ENCODE measurements at regions not wholly inside any gene's neighbourhood (a gene's known extent, or its start where the extent isn't known, plus 50 kb on each side); places are given as distances from the start of the nearest gene placed in this dataset.
"Not testable (repeated sequence)": the region's sequence is repeated elsewhere in the genome, so short reads cannot be mapped to it uniquely, and the experiment has no call there.

DNA sequence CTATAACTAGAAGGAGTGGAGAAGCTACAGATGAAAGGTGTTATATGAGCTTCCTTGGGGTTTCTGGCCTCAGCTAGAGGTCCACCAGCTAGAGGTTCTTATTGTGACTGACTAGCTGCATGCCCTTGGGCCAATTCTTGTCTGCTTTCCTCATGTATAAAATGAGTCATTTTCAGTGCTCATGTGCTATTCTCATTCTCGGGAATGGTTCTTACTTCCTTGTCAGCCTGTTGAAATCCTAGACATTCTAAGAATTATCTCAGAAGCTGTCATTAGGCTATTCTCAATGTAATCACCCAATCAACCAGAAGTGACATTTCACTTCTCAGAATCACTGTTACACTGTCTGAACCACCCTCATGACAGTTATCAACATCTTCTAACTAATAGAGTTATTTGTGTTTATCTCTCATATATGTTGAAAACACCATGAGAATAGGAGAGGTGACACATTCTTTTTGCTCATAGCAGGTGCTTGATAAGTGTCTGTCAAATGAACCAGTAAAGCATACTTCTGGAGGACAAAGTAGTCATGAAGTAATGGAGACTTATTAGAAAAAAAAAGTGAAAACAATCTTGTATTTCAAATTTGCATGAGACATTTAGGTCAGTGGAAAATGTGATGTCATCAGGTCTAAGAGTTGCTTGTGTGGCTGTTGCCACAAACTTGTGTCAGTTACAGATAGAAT lies 122.8 kb upstream of the IVNS1ABP start:
- FAIRE-seq, result no peak

DNA sequence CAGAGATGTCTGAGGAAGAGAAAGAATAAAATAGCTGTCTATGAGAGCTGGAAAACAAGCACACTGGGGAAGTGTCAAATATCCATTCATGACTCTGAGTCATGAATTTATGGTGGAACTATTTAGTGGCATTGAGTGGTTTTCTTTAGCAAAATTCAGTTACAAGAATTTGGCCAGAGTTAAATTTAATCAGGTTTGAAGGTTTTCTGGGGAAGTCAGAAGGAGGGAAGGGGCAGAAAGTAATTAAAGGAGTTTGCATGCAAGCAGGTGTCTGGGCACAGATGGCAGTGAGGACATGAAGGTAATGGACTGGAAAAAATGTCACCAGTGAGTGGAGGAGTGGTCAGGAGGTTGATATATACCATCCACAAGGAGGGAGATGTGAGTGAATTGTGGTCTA lies 121.9 kb upstream of the IVNS1ABP start:
- DNase-seq (ENCODE audit: low spot score) (no peak), FAIRE-seq (no peak)

More for the DNA sequence above, 122.8 kb upstream of the IVNS1ABP start:
- DNase-seq (ENCODE audit: low spot score), result no peak

DNA sequence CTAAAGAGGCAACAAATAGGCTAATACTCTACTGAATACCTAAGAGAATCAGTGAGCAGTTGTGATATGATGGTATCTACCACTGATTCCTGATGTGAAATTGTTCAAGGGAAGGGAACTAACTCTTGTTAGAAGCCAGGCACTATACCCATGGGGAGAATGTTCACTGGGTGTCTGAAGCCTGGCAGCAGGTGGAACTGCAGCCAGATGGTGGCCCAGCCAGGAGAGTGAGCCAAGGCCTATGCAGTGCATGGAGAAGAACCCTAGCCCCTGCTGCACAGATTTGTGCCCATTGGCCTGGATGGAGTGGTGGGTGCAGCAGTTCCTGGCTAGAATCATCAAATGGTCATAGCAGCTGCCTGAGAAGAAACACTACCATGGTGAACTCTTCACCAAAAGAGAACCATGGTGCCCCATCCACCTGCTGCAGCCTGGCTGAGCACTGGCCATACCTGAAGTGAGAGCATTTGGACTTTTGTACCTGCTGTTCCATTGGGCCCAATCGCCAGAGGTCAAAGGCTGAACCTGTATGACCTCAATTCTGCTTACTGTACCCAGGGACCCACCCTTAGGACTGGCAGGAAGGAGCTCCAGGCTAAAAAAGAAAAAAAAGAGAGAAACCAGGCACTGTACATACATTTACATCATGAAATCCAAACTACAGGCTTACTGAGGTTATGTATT lies 118.8 kb upstream of the IVNS1ABP start:
- no peak for FAIRE-seq
- no peak for DNase-seq (ENCODE audit: low spot score)

DNA sequence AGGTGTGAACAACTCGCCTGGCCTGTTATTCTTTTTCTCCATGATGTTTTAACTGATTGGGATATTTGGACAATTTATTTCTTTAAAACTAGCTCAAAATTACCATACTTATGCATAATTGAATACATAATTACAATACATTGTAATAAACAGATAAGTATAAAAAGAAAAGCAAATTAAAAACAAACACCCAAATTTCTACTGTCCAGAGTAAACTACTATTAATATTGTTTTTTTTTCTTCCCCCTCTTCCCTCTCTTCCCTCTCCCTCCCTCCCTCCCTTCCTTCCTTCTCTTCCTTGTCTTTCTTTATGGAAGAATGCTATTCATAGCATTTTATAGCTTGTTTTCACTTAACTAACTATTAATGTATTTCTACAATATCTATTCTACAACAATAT lies 117.7 kb upstream of the IVNS1ABP start:
- DNase-seq (ENCODE audit: low spot score), result no peak
- FAIRE-seq, result no peak

DNA sequence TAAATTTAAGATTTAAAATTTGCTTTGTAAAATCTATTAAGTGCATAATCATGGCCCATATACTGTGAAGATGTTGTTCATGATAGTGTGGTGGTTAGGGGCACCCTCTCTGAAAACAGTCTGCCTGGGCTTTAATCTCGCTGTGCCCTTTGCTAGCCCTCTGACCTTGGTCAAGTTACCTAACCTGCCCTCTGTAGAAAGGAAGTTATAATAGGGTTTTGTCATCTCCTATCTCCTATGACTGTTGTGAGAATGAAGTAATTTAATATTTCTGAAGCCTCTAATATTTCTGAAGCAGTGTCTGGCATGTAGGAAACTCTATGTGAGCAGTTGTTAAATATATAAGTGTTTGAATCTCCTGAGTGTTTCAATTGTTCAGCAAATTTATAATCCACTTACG lies 116.6 kb upstream of the IVNS1ABP start:
- no peak for DNase-seq (ENCODE audit: low spot score)
- no peak for FAIRE-seq

DNA sequence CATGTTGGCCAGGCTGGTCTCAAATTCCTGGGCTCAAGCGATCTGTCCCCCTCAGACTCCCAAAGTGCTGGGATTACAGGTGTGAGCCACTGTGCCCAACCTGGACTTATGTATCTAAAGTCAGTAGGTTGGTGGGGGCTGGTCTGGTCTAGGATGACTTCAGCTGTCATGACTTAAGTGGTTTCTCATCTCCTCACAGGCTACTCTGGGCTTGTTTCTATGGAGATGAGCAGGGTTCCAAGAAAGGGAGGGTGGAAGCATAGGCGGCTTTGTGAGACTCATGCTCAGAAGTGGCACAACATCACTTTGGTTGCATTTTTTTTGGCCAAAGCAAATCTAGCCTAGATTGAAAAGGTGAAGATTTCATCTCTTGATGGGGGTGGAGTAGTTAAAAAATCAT lies 115.9 kb upstream of the IVNS1ABP start:
- FAIRE-seq, result no peak
- DNase-seq (ENCODE audit: low spot score), result no peak

DNA sequence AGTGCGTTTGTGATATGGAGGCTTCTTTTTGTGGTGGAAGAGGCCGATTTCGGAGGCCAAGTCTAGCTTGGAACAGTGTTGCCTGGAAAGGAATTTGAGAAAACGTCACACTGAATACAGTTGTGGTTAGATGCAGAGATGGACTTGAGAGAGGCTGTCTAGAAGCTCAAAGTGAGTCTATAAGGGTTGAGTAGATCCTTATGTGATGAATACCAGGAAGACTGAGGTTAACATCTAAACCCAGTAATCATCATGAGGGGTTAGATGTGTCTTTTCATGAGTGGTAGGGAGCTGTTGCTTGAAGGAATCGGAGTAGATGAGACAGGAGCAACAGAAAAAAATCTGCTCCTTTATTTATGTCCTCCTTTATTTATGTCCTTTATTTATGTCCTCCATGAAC lies 114.6 kb upstream of the IVNS1ABP start:
- no peak for FAIRE-seq
- DNase-seq (ENCODE audit: low spot score), result no peak

DNA sequence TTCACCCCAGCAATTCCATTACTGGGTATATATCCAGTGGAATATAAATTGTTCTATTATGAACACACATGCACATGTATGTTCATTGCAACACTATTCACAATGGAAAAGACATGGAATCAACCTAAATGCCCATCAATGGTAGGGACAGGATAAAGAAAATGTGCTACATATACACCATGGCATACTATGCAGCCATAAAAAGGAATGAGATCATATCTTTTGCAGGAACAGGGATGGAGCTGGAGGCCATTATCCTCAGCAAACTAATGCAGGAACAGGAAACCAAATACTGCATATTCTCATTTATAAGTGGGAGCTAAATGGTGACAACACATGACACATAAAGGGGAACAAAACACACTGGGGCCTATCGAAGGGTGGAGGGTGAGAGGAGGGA lies 112.6 kb upstream of the IVNS1ABP start:
- DNase-seq (ENCODE audit: low spot score); FAIRE-seq: not testable (repeated sequence)

DNA sequence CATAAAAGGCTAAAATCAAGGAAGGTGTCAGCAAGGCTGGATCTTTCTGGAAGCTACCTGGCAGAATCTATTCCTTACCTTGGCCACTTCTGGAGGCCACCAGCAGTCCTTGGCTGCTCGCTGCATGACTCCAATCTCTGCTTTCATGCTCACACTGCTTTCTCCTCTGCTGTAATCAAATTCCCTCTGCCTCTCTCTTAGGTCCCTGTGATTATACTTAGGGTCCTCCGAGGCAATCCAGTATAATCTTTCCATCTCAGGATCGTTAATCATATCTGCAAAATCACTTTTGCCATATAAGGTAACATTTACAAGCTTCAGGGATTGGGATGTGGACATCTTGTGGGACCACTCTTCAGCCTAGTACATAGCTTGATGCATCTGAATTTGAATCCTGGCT lies 110.7 kb upstream of the IVNS1ABP start:
- no peak for DNase-seq (ENCODE audit: low spot score)
- no peak for FAIRE-seq

DNA sequence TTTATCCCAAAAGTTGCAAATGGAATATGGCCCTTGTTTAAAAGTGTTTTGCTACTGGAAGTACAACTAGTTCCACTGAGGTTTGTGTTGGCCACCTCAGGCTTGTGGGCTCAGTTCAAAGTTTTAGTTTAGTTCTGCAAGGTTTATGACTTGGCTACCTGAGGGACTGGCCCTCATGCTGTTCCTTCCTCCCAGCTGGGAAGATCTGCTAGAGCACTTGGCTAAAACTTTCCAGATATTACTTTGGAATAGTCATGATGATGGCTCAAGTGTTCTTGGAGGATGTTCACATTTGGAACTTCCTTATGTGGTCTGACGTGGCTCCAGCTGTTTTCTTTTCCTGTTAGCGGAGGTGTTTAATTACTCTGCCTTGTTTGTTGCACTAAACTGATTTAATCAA lies 110.2 kb upstream of the IVNS1ABP start:
- DNase-seq (ENCODE audit: low spot score) (no peak), FAIRE-seq (no peak)

DNA sequence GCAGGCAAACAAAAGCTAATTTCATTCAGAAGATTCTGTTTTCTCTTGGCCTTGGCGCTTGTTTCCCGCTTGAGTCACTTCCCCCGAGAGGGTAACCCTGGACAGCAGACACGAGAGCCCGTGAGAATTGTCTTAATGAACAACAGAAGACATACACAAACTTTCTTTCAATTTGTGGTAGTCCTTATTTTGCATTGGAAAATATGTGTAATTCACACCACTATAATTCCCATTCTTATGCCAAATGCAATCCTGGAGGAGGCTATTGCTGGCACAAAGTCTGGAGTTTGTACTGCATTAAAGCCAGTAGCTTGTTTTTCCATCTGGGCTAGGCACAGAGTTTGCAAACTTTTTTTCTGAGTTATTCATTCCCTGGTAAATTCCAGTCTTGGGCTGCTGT lies 109.8 kb upstream of the IVNS1ABP start:
- FAIRE-seq (no peak), DNase-seq (ENCODE audit: low spot score) (no peak)

DNA sequence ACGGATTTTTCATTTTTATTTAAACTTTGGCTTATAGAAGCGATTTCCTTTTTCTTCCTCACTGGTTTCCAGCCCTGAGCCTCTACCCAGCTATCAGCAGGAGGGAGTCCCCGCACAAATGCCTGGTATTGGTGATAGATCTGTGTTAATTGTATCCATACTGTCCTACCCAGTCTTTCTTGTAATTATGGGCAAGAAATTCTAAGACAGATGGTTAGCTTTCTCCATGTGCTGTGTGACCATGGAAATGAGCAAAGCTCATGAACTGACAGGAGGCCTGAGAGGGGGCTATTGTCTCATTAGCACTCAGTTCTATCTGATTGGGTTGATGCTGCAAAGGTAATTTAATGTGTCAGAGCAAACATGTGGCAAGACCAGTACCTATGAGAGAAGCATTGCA lies 108.1 kb upstream of the IVNS1ABP start:
- no peak for FAIRE-seq
- DNase-seq (ENCODE audit: low spot score), result no peak

DNA sequence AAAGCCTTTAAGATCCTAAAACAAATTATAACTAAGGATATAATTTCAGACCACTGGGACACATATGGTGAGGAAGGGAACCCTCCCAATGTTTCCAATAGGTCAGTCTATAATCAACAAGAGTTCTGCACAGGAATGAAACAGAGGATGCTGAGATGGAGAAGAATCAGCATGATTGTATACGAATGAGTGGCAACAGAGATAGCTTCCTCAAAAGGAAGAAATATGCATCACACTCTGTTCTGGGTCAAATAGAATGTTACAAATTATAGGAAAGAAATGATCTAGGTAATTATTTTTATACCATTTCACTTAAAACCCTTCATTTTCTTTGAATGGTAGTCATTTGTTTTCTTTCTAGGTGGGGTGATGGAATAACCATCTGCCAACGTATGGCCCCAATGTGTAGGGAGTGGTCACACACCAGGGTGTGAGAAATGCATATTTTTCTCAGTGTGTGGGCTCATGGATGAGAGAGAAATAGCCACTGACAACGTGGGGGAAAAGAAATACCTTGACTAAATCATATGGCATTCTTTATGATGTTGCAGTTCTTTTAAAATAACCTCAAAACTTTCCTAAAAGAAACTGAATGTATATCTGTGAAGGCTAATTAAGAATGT lies 104.6 kb upstream of the IVNS1ABP start:
- DNase-seq (ENCODE audit: low spot score), result no peak
- FAIRE-seq, result no peak

DNA sequence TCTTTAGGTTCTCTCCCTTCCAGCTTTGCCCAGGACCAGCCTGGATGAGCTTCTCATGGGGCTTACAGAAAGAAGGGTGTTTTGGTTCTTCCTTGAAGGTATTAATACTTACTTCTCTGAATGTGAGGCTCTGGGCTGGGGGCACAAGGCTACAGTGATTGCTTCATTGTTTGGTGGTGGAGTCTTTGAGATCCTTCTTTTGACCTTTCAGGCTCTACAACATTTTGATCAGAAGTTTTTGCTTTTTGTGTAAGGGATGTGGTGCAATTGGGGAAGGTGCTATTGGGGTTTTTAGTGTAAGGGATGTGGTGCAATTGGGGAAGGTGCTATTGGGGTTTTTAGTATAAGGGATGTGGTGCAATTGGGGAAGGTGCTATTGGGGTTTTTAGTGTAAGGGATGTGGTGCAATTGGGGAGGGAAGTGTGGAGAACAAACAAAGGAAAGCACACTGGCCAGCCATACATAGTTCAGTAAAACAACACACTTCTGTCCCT lies 103.6 kb upstream of the IVNS1ABP start:
- DNase-seq (ENCODE audit: low spot score), result no peak
- no peak for FAIRE-seq

DNA sequence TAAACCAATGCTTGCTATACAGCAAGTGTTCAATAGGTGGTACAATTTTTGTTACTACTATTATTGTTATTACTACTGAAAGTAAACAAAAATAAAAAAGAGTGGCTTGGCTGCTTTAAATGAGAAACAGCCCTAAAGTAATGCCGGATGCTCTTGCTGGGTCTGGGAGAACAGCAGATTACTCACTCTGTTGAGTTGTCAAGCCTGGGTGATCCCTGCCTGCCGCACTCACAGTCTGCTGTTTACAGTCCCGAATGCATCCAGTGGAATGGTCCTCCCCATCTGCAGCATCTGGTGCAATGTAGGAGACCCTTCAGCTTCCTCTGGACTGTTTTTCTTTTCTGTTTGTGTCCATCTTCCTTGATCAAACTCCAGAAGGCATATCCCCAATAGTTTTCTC lies 102.7 kb upstream of the IVNS1ABP start:
- DNase-seq (ENCODE audit: low spot score) (no peak), FAIRE-seq (no peak)

DNA sequence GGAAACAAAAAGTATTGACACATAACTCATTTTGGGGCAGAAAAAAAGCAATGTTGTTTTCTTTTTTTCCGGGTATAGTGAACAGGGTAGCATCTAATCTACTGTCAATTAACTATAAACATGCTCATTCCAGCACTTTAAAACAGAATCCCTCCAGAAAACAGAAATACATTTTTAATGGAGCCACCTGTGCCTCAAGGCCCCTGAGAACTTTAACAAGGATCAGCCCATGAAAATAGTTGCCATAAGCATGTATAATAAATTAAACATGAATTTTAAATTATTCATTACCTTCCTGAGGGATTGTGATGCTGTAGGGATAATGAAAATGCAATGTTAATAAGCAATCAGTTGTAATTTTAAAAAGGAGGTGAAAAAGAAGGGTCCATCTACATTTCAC lies 101.4 kb upstream of the IVNS1ABP start:
- FAIRE-seq, result no peak

DNA sequence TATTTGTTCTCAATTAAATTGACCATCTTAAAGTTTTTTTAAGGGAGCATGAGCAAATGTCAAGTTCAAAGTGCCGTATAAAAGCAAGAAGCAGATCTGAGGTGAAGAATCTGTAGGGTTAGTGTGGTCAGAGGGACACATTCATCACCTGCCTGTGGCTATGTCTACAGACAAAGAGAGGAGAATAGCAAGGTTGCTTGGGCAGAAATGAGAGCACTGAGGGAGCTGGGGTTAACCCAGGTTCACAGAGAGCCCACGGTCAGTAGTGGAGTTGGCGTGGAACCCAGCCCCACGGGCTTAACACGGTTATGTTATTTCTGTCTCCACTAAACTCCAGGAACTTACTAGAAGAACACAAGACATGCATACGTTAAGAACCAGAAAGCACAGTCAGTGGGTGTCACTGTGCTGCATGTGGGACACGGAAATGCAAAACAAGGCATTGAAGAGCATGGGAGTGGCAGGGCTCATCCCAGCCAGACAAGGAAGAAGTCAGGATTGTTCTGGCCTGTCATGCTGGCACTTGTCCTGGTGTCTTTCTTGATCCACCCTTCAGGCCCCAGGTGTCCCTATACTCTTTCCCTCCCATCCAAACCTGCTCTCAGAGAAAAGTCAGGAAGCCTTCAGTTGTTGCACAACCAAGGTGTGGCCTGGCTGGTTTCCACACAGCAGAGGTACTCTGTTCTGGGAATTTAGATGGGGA lies 95.5 kb upstream of the IVNS1ABP start:
- DNase-seq (ENCODE audit: low spot score) (no peak), FAIRE-seq (no peak)

More for the DNA sequence above, 101.4 kb upstream of the IVNS1ABP start:
- DNase-seq (ENCODE audit: low spot score), result no peak

DNA sequence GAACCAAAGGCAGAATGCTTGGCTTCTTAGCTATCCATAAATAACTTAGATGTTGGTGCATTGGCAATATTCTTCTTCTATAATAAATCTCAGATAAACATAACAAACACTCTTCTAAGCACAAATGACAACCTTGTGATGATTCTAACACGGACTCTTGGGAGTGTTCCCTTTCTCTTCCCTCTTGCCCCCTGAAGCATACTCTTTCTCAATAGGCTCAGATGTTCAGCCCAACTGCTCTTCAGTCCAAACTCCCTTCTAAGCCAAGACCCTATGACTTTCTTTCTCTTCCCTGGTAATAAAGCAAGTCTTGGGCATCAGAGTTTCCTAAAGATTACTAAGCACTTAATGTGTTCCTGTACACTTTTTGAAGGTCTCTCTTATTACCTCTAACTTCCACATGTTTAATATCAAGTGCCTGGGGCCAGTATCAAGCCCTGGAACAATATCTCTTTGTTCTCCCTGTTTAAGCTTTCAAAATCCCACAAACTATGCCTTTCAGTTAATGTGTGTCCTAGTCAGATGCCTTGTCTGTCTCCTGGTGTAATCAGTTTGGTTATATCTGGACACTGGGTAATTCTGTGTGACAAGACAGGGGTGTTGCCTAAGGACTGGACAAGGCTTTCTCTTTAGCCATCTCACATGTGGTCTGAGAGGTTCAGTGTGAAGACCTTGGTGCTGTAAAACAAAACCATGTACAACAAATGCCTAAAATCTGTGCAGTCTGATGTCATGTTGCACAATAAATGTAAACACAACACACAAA lies 92.9 kb upstream of the IVNS1ABP start:
- no peak for DNase-seq (ENCODE audit: low spot score)
- FAIRE-seq, result no peak

DNA sequence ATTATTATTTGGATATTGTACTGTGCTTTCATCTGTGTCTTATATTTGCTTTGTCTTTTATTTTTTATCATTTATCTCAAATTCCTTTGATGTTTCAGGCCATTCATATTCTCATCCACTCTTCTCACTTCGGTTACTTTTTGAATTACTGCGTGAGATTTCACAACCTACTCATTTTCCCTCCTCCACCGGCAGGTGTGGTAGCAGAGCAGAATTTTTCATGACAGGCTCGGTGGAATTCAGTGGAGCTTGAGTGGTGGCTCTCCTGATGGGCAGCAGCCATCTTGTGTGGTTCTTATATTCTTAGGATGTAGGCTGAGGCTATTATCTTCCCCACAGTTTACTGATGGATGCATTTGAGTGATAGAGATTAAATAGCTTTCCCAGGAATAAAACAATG lies 92.3 kb upstream of the IVNS1ABP start:
- DNase-seq (ENCODE audit: low spot score) (no peak), FAIRE-seq (no peak)

DNA sequence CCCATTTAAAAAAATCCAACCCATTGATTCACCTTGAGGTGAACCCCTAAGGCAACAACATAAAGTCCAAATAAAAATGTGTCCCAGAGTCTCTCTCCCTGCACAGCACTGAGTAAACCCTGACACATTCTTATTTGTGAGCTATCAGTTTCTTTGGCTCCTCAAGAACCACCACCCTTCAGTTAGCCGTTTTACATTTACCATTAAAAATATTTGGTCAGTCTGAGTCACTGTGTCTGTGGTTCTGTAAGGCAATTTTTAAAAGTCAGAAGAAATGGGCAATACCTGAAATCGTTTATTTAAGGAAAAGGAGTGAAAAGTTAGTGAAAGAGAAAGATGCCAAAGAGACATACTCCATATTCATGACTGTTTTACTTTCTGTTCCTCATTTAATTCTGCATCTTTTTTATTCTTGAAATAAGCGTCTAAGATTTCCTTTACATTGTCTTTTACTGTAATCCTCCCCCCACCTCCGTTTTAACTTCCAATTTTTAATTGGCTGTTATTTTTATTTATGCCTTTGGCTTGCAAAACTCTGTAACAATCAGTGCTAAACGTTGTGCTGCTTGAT lies 91.7 kb upstream of the IVNS1ABP start:
- FAIRE-seq, result no peak
- no peak for DNase-seq (ENCODE audit: low spot score)

DNA sequence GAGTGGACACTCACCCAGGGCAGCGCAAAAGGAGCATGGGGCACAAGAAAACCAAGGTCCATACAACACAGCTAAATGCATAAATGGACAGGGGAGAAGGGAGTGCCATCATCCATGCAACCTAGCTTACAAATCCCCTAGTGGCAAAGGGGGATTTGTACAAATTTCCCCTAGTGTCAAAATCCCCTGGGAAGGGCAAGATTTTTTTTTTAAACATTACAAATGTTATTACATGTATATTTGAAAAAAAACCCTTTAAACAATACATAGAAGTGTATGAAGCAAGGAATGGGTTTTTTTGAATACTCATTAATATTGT lies 89.6 kb upstream of the IVNS1ABP start:
- DNase-seq (ENCODE audit: low spot score), result no peak
- FAIRE-seq, result no peak
